HepG2 (cell line): ENCODE measurements at regions not wholly inside any gene's neighbourhood (a gene's known extent, or its start where the extent isn't known, plus 50 kb on each side); places are given as distances from the start of the nearest gene placed in this dataset.

Experiments used
- ATAC-seq: fragments of 200-7000 bp; cut with Tn5 transposase; 3 replicates; pipeline ENCODE4 v1.9.1; 2020; ENCODE audit warnings: mild to moderate bottlenecking, moderate library complexity
- BruUV-seq: library from RNA; stranded (reverse); fragments of 400-500 nt; replicated peaks from 2 replicates; lab custom pipeline; 2021; lab: Mats Ljungman, UMichigan
- CTCF ChIA-PET: fragments of 300-600 bp; formaldehyde crosslinking; extraction: SDS; loops from one replicate; lab custom pipeline; 2021; ENCODE audit warnings: low total read pairs, inconsistent platforms, low intra/inter-chr PET ratio; lab: Yijun Ruan, JAX
- POLR2A ChIA-PET: fragments of 350-600 bp; sonication (Branson Sonifier 250); formaldehyde crosslinking; loops from one replicate; lab custom pipeline; 2020; ENCODE audit warnings: antibody characterized with exemption, inconsistent platforms; lab: Yijun Ruan, JAX
- DNase-seq: peaks from one replicate; pipeline ENCODE4 v3.0.0-alpha.2; 2015; ENCODE audit warnings: low spot score
- FAIRE-seq: peaks from 3 replicates; lab custom pipeline; 2011; peaks lifted over from hg19 to GRCh38; lab: Jason Lieb, UNC
- H2AFZ ChIP-seq: one replicate; pipeline ENCODE4 v1.6.1; 2011; ENCODE audit warnings: low read length, inconsistent platforms
- H3K27ac ChIP-seq: fragments of 300-600 bp; 3 replicates; pipeline ENCODE4 v1.8.0; 2011; ENCODE audit warnings: mixed run types, mild to moderate bottlenecking, mixed read lengths, low read length, inconsistent platforms; ENCODE audit not compliant: insufficient read depth; ENCODE audit errors: extremely low read length
- H3K27me3 ChIP-seq, 2 experiments: fragments of 200-600 bp in 1 of 2; 2 replicates in 1 of 2; 3 replicates in 1 of 2; pipeline versions ENCODE4 v1.6.0 to v1.8.0; 2011; ENCODE audit warnings: low read length in 2 of 2, mild to moderate bottlenecking in 2 of 2, moderate library complexity in 2 of 2, inconsistent platforms in 1 of 2; ENCODE audit not compliant: insufficient read depth in 2 of 2, control insufficient read depth in 1 of 2
- H3K36me3 ChIP-seq, 2 experiments: fragments of 200-600 bp in 1 of 2; replicated peaks in 1 of 2; 2 replicates in 1 of 2; 3 replicates in 1 of 2; pipeline versions ENCODE4 v1.5.1 to v1.8.0; 2011; ENCODE audit warnings: low read length in 2 of 2, inconsistent platforms in 1 of 2; ENCODE audit not compliant: insufficient read depth in 2 of 2, control insufficient read depth in 1 of 2
- H3K4me1 ChIP-seq: 2 replicates; pipeline ENCODE4 v1.5.1; 2012; ENCODE audit warnings: low read length, inconsistent platforms; ENCODE audit not compliant: insufficient read depth
- H3K4me2 ChIP-seq: 2 replicates; pipeline ENCODE4 v1.6.0; 2011; ENCODE audit warnings: low read depth, low read length, inconsistent platforms
- H3K4me3 ChIP-seq, 3 experiments: fragments of 200-600 bp in 1 of 3; sonication (generic), shearing (Covaris generic) in 1 of 3; replicated peaks in 1 of 3; 2 replicates each; pipeline ENCODE4 v1.5.1; 2011 to 2016; ENCODE audit warnings: low read length in 3 of 3, inconsistent platforms in 2 of 3, low read depth in 2 of 3, mild to moderate bottlenecking in 2 of 3, control low read depth in 1 of 3, mixed read lengths in 1 of 3; ENCODE audit not compliant: insufficient read depth in 1 of 3
- H3K79me2 ChIP-seq: one replicate; pipeline ENCODE4 v1.6.1; 2011; ENCODE audit warnings: low read length, inconsistent platforms; ENCODE audit not compliant: insufficient read depth
- H3K9ac ChIP-seq: 2 replicates; pipeline ENCODE4 v1.6.0; 2011; ENCODE audit warnings: mild to moderate bottlenecking, low read depth, low read length, inconsistent platforms; ENCODE audit not compliant: insufficient read depth
- H3K9me3 ChIP-seq: 2 replicates; pipeline ENCODE4 v1.5.1; 2012; ENCODE audit warnings: mild to moderate bottlenecking, low read length
- H4K20me1 ChIP-seq: 2 replicates; pipeline ENCODE4 v1.6.0; 2011; ENCODE audit warnings: inconsistent platforms, mild to moderate bottlenecking, low read length, moderate library complexity; ENCODE audit not compliant: insufficient read depth
- ATF2 ChIP-seq: sonication (generic); formaldehyde crosslinking; IDR thresholded peaks from 2 replicates; pipeline ENCODE4 v1.4.0; 2020; ENCODE audit warnings: missing genetic modification reagents
- BRD4 ChIP-seq: sonication (generic); formaldehyde crosslinking; IDR thresholded peaks from 2 replicates; pipeline ENCODE4 v1.4.0; 2020; ENCODE audit warnings: missing genetic modification reagents
- FOSL1 ChIP-seq: sonication (generic); formaldehyde crosslinking; IDR thresholded peaks from 2 replicates; pipeline ENCODE4 v1.9.0; 2021; ENCODE audit warnings: missing genetic modification reagents, borderline replicate concordance
- FOXK2 ChIP-seq: fragments of 450-650 bp; IDR thresholded peaks from 2 replicates; pipeline ENCODE4 v1.6.1; 2016
- KDM5A ChIP-seq: fragments of 200-600 bp; sonication (generic); IDR thresholded peaks from 2 replicates; pipeline ENCODE4 v1.7.0; 2018; ENCODE audit warnings: antibody characterized with exemption, mild to moderate bottlenecking, low read length, borderline replicate concordance
- MAF1 ChIP-seq: sonication (generic); formaldehyde crosslinking; IDR thresholded peaks from 2 replicates; pipeline ENCODE4 v1.5.0; 2020; ENCODE audit warnings: missing genetic modification reagents, borderline replicate concordance
- MIXL1 ChIP-seq: IDR thresholded peaks from 2 replicates; pipeline ENCODE4 v1.6.1; 2016
- MXD4 ChIP-seq: IDR thresholded peaks from 2 replicates; pipeline ENCODE4 v1.6.1; 2016; ENCODE audit warnings: mild to moderate bottlenecking, missing biosample characterization, missing genetic modification reagents
- ZFP36 ChIP-seq: fragments of 150-350 bp; IDR thresholded peaks from 2 replicates; pipeline ENCODE4 v1.6.1; 2018; ENCODE audit warnings: borderline replicate concordance, low read length, low read depth; ENCODE audit not compliant: partially characterized antibody
- ZNF317 ChIP-seq: sonication (generic); formaldehyde crosslinking; IDR thresholded peaks from 2 replicates; pipeline ENCODE4 v1.5.0; 2020; ENCODE audit warnings: mild to moderate bottlenecking, missing genetic modification reagents
- ZNF367 ChIP-seq: sonication (generic); formaldehyde crosslinking; IDR thresholded peaks from 2 replicates; pipeline ENCODE4 v1.4.0; 2020; ENCODE audit warnings: missing genetic modification reagents, borderline replicate concordance
- ZNF83 ChIP-seq: sonication (generic); formaldehyde crosslinking; IDR thresholded peaks from 2 replicates; pipeline ENCODE4 v1.4.0; 2020; ENCODE audit warnings: missing genetic modification reagents, mild to moderate bottlenecking, borderline replicate concordance
- WGBS: methylation state at CpG from one replicate; pipeline ENCODE4 v1.1.6; 2017; ENCODE audit warnings: low lambda C conversion rate; 5-methylcytosine and 5-hydroxymethylcytosine counted together
- in situ Hi-C: cut with HindIII; loops from 2 replicates; pipeline ENCODE4 v1.10.0; 2017; ENCODE audit warnings: low pct_unique_long_range_greater_than_20kb; ENCODE audit not compliant: extremely low pct_ligation_motif_present
- intact Hi-C: fragments of 100-400 bp; cut with micrococcal nuclease; formaldehyde crosslinking; loops from one replicate; pipeline ENCODE4 v1.10.0; 2022; ENCODE audit not compliant: unreplicated experiment
- TF ChIP-seq, protein P1 (sequence below): sonication (generic); formaldehyde crosslinking; IDR thresholded peaks from 2 replicates; pipeline ENCODE4 v1.9.0; 2021; ENCODE audit warnings: missing genetic modification reagents, borderline replicate concordance
- TF ChIP-seq, protein P2 (sequence below): IDR thresholded peaks from 2 replicates; pipeline ENCODE4 v1.6.1; 2016; ENCODE audit warnings: low read depth, missing genetic modification reagents, missing compliant biosample characterization
- TF ChIP-seq, protein P3 (sequence below): sonication (generic); formaldehyde crosslinking; conservative IDR thresholded peaks from 2 replicates; pipeline ENCODE4 v1.4.0; 2020; ENCODE audit warnings: missing genetic modification reagents

DNA sequence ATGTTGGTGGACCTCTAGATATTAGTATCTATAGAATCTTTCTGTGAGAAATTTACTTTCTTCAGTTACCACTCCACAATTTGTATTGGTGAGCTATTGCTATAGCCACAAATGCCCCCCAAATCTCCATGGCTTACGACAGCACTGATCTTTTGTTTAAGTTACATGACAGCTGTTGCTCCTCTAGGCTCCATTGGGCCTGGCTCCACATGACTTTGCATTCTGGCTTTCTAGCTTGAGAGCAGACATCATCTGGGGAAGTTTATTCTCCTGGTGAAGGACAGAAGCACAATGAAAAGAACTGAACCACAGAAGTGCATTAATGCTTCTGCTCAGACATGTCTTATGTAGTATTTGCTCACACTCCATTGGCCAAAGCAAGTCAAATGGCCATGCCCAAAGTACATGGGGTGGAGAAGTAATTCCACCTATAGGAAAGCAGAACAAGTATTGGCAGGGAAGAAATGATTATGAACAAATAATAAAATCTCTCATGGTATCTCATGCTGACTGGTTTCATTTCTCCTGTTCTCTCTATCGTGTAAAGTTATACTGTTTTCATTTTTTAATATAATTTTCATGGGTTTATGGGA is 126.6 kb upstream of the FAM9C start:
- in situ Hi-C loops (no loop called here), intact Hi-C loops (no loop called here)
- H3K4me2 ChIP-seq: no peak overlapping the region
- H3K9me3 ChIP-seq: no peaks in the 10 kb centered on the region
- WGBS: 0% methylated on average over 1 of the region's 2 CpGs
- H3K9ac ChIP-seq: no peak overlapping the region
- no peaks in the 10 kb centered on the region for H3K79me2 ChIP-seq
- no peak for ATAC-seq
- ChIA-PET CTCF (no interaction called here), POLR2A (no interaction called here)
- H3K27me3 ChIP-seq: no peaks in the 10 kb centered on the region
- no TSS peak for BruUV-seq
- H2AFZ ChIP-seq: no peak overlapping the region
- no peaks in the 10 kb centered on the region for H3K4me1 ChIP-seq
- FAIRE-seq: no peak
- no peaks in the 10 kb centered on the region for H4K20me1 ChIP-seq
- no peak overlapping the region for H3K27ac ChIP-seq
- H3K36me3 ChIP-seq: no peaks in the 10 kb centered on the region
- DNase-seq: no peak
- H3K4me3 ChIP-seq: no peak overlapping the region
- TF ChIP-seq ZNF317 (CRISPR knock-in tag): no peak
- TF ChIP-seq, protein P1, sequence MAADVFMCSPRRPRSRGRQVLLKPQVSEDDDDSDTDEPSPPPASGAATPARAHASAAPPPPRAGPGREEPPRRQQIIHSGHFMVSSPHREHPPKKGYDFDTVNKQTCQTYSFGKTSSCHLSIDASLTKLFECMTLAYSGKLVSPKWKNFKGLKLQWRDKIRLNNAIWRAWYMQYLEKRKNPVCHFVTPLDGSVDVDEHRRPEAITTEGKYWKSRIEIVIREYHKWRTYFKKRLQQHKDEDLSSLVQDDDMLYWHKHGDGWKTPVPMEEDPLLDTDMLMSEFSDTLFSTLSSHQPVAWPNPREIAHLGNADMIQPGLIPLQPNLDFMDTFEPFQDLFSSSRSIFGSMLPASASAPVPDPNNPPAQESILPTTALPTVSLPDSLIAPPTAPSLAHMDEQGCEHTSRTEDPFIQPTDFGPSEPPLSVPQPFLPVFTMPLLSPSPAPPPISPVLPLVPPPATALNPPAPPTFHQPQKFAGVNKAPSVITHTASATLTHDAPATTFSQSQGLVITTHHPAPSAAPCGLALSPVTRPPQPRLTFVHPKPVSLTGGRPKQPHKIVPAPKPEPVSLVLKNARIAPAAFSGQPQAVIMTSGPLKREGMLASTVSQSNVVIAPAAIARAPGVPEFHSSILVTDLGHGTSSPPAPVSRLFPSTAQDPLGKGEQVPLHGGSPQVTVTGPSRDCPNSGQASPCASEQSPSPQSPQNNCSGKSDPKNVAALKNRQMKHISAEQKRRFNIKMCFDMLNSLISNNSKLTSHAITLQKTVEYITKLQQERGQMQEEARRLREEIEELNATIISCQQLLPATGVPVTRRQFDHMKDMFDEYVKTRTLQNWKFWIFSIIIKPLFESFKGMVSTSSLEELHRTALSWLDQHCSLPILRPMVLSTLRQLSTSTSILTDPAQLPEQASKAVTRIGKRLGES: no peak
- TF ChIP-seq, protein P2, sequence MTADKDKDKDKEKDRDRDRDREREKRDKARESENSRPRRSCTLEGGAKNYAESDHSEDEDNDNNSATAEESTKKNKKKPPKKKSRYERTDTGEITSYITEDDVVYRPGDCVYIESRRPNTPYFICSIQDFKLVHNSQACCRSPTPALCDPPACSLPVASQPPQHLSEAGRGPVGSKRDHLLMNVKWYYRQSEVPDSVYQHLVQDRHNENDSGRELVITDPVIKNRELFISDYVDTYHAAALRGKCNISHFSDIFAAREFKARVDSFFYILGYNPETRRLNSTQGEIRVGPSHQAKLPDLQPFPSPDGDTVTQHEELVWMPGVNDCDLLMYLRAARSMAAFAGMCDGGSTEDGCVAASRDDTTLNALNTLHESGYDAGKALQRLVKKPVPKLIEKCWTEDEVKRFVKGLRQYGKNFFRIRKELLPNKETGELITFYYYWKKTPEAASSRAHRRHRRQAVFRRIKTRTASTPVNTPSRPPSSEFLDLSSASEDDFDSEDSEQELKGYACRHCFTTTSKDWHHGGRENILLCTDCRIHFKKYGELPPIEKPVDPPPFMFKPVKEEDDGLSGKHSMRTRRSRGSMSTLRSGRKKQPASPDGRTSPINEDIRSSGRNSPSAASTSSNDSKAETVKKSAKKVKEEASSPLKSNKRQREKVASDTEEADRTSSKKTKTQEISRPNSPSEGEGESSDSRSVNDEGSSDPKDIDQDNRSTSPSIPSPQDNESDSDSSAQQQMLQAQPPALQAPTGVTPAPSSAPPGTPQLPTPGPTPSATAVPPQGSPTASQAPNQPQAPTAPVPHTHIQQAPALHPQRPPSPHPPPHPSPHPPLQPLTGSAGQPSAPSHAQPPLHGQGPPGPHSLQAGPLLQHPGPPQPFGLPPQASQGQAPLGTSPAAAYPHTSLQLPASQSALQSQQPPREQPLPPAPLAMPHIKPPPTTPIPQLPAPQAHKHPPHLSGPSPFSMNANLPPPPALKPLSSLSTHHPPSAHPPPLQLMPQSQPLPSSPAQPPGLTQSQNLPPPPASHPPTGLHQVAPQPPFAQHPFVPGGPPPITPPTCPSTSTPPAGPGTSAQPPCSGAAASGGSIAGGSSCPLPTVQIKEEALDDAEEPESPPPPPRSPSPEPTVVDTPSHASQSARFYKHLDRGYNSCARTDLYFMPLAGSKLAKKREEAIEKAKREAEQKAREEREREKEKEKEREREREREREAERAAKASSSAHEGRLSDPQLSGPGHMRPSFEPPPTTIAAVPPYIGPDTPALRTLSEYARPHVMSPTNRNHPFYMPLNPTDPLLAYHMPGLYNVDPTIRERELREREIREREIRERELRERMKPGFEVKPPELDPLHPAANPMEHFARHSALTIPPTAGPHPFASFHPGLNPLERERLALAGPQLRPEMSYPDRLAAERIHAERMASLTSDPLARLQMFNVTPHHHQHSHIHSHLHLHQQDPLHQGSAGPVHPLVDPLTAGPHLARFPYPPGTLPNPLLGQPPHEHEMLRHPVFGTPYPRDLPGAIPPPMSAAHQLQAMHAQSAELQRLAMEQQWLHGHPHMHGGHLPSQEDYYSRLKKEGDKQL (CRISPR knock-in tag): no peak
- TF ChIP-seq KDM5A: no peak
- no peak for TF ChIP-seq MAF1 (CRISPR knock-in tag)
- TF ChIP-seq FOXK2: no peak
- no peak for TF ChIP-seq FOSL1 (CRISPR knock-in tag)
- TF ChIP-seq ATF2 (CRISPR knock-in tag): no peak
- TF ChIP-seq MXD4 (CRISPR knock-in tag): no peak
- no peak for TF ChIP-seq ZNF367 (CRISPR knock-in tag)
- no peak for TF ChIP-seq BRD4 (CRISPR knock-in tag)
- no peak for TF ChIP-seq ZNF83 (CRISPR knock-in tag)
- no peak for TF ChIP-seq MIXL1 (CRISPR knock-in tag)
- TF ChIP-seq ZFP36: no peak
- TF ChIP-seq, protein P3, sequence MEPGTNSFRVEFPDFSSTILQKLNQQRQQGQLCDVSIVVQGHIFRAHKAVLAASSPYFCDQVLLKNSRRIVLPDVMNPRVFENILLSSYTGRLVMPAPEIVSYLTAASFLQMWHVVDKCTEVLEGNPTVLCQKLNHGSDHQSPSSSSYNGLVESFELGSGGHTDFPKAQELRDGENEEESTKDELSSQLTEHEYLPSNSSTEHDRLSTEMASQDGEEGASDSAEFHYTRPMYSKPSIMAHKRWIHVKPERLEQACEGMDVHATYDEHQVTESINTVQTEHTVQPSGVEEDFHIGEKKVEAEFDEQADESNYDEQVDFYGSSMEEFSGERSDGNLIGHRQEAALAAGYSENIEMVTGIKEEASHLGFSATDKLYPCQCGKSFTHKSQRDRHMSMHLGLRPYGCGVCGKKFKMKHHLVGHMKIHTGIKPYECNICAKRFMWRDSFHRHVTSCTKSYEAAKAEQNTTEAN (CRISPR knock-in tag): no peak
